HG03565 (cell line): ENCODE measurements at regions not wholly inside any gene's neighbourhood (a gene's known extent, or its start where the extent isn't known, plus 50 kb on each side); places are given as distances from the start of the nearest gene placed in this dataset.

ENCODE experiments used
- ATAC-seq: cut with Tn5 transposase; IDR thresholded peaks from one replicate; pipeline ENCODE4 v1.9.1; 2021; ENCODE audit warnings: mild to moderate bottlenecking, moderate library complexity; ENCODE audit not compliant: unreplicated experiment

- ATAC-seq = peak; percentile 61
These were observed 194.3 kb upstream of the MTNR1B start for GRCh38 chr11:92775003-92775676.

DNA sequence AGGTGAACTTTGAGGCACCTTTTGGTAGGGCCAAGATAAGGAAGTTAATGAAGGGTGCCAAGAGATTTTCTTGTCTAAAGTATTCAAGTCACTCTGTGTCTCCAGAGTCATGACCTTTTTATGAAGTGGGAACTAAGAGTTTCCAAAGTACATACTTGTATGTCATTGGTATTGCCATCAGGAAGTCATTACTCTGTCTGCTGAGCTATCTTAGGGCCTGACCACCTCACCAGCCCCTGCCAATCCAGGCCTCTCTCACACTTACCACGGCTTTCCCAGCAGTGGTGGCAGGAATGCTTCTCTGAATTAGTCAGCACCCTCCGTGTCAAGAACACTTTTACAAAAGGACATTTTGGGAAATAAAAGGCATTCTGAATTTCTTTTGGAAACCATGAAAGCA, 192.8 kb upstream of the MTNR1B start:
- no peak for ATAC-seq

GRCh38 chr11:92779746-92780145, 189.7 kb upstream of the MTNR1B start:
- ATAC-seq = no peak

- ATAC-seq = no peak
These were observed 188.3 kb upstream of the MTNR1B start for GRCh38 chr11:92781151-92781550.

DNA sequence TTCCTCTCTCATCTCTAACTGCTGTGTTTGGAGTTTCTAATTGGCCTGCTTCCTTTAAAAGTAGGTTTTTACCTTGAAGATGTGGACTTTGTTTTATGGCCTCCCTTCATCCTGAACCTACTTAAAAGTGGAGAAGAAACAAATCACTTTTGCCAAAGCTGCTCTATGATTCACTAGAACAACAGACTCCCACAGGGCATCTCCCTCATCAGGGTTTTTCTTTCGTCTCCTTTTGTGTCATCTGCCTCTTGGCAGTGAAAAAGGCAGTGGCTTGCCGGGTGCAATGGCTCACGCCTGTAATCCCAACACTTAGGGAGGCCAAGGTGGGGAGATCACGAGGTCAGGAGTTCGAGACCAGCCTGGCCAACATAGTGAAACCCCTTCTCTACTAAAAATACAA, 186.6 kb upstream of the MTNR1B start:
- ATAC-seq = no peak

- no peak for ATAC-seq
These were observed 185.1 kb upstream of the MTNR1B start for GRCh38 chr11:92784331-92784730.

- no peak for ATAC-seq
These were observed 181.8 kb upstream of the MTNR1B start for GRCh38 chr11:92787638-92788037.

DNA sequence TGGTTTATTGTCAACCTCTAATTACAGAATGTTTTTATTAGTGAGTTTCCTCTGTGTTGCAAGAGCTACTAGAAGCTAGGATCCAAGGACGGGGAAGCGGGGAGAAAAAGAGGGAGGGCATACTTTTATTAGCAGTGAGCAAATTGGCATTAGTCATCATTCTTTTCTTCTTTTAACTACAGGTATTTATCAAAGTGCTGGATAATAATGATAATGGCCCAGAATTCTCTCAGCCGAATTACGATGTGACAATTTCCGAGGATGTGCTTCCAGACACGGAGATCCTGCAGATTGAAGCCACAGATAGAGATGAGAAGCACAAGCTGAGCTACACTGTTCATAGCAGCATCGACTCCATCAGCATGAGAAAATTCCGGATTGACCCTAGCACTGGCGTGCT, 179.7 kb upstream of the MTNR1B start:
- no peak for ATAC-seq

DNA sequence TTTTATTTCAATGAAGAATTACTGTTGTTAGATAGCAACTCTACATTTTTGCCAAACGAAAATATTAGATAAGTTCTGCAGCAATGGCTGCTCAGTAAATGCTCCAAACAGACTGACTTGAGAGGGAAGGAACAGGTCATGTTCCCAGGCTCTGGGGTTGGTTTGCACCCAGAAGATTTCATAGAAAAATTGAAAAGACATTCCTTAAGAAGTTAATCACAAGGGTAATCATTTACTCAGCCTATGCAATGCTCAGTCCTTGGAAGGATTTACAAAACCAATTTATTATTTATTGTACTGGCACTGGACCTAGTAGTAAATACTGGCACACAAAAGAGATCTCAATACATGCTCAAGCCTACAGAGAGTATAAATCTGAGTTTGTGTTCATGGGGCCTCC, 179.1 kb upstream of the MTNR1B start:
- ATAC-seq = no peak

- ATAC-seq = no peak
These were observed 178.4 kb upstream of the MTNR1B start for GRCh38 chr11:92790926-92791616.

GRCh38 chr11:92791886-92792285, 177.6 kb upstream of the MTNR1B start:
- no peak for ATAC-seq

DNA sequence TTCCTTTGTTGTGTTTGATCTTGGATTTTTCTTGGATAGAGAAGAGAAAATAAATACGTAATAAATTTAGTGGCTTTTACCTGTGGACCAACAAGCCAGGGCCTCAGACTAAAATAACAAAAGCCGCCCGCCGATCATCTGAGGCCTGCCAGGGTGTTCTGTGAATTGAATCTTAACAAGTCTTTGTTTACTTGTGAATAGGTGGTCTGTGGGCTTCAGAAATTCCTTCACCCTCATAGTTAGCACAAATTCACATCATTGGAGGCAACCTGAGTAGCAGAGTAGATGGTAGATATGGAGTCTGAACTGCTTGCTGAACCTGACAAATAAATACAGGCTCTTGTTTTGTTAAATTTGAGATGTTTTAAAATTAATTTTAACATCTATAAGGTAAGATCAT, 176.3 kb upstream of the MTNR1B start:
- ATAC-seq = no peak

- no peak for ATAC-seq
These were observed 174.7 kb upstream of the MTNR1B start for GRCh38 chr11:92794783-92795182.

DNA sequence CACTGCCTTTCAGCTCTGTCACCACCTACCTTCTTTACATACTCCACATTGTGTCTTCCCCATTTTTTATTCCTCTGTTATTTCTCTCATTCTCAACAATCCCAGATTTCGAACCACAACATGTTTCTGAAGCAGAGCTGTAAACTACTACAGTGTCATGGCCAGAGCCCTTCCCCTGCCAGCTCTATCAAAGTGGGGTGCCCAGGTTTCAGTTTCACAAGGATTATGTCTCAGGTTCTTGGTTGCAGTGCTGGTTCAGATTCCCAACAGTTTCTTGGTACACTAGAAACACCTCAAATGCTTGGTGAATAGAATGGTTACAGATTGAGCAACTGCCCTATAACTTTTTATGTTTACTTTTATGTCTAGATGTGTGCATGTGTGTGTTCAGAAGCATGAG, 172.7 kb upstream of the MTNR1B start:
- ATAC-seq = no peak

DNA sequence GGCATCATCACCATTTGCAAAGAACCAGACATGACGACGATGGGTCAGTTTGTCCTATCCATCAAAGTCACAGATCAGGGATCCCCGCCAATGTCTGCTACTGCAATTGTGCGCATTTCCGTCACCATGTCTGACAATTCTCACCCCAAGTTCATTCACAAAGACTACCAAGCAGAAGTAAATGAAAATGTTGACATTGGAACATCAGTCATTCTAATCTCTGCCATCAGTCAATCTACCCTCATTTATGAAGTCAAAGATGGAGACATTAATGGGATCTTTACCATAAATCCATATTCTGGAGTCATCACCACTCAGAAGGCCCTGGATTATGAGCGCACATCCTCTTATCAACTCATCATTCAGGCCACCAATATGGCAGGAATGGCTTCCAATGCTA, 171.6 kb upstream of the MTNR1B start:
- no peak for ATAC-seq

DNA sequence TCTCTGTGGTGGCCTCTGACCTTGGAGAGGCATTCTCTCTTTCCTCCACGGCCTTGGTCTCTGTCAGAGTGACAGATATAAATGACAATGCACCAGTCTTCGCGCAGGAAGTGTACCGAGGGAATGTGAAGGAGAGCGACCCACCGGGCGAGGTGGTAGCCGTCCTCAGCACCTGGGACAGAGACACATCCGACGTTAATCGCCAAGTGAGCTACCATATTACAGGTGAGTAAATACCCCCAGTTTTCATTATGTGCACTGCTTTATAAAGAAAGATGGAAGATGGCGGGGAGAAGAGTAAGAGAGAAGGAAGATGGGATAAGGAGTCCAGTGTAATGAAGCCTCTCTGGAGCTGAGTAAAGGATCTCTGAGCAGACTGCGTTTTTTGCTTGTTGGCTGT, 167.8 kb upstream of the MTNR1B start:
- ATAC-seq = no peak

DNA sequence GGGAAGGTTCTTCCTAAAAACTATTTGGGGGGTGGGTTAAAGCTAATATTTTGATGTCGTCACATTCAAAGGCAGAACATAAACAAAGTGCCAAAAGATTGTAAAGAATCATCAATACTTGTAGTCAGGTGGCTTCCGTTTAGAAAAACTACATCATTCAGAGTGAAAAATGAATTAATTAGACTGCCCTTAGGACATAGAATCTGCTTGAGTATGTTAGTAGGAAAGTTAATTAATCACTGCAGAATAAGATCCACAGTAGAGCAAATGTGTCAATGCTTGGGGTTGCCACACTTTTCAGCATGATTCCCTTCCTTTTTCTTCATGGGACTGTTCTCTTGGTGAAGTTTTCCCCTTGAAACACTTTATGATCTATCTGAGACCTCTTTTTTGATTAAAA, 166.8 kb upstream of the MTNR1B start:
- ATAC-seq = no peak

DNA sequence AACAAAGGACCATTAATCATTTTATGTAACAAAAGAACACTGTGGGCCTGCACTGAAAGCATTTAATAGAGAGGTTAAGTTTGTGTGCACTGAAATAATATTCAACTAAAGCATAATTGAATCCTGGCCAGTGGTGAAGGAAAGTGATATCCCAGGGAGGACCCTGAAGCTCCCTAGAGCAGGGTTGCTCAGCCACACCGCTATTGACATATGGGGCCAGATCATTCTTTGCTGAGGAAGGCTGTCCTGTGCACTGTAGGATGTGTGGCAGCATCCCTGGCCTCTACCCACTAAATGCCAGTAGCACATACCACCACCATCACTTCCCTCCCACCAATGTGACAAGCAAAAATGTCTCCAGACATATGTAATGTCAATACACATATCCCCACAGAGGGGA, 166.1 kb upstream of the MTNR1B start:
- no peak for ATAC-seq

GRCh38 chr11:92804388-92804966, 165.0 kb upstream of the MTNR1B start:
- ATAC-seq = no peak

DNA sequence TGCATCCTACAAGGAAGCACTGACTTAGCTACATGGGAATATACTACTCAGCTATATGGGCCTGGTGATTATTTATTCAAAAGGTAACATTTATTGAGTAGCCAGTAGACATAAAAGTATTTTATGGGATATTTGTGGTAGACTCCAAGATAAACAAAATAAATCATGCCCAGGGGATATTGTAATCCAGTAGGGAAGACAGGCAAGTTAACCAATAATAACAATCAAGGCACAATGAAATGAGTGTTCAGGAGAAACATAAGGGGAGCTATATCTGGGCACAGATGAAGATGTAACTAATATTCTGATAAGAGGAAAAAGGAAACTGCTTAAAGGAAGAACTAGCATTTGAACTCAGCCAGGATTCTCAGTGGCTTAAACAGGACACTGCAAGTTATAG, 161.4 kb upstream of the MTNR1B start:
- no peak for ATAC-seq

DNA sequence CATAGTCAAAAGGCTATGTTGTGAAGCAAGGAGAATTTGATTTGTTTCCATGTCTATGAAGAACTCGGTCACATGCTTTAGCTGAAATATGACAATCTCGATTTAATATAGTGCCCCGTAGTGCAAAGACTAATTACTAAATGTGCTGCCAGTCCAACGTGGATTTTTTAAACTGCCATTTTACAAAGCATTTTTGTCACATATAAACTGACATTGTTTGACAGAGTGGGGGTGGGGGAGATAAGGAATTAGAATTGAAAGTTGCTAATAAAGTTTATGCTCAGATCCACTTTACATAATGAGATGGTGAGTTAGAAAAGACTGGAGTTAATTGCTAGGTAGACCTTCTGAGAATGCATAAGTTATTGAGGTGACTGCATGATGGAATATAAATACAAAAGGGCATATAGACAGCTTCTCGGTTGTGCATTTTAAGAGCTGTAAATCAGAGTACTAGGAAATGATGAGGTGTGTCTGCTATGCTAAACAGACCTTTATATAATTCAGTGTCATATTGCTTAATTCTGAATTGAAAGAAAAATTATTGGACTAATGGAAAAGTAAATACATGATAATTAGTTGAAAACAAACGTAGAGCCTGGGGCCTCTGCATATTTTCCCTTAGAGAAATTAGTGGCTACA, 158.9 kb upstream of the MTNR1B start:
- ATAC-seq = no peak

- no peak for ATAC-seq
These were observed 158.1 kb upstream of the MTNR1B start for GRCh38 chr11:92811341-92811740.
